ENCODE measurements at regions not wholly inside any gene's neighbourhood (a gene's known extent, or its start where the extent isn't known, plus 50 kb on each side); places are given as distances from the start of the nearest gene placed in this dataset. TPM values are rescaled to one million over a fixed set of nuclear protein-coding genes. Genes with fewer than 3 reads are reported as not detected.

Small RNA genes lying in the stretch of these regions (small RNA-seq; reads per million reads assigned to genes)
- gene RN7SL601P (ENCODE audit: insufficient read depth, insufficient read length, low read depth, low replicate concordance), result not detected
